Neural cell (in vitro differentiated cells): ENCODE measurements at regions not wholly inside any gene's neighbourhood (a gene's known extent, or its start where the extent isn't known, plus 50 kb on each side); places are given as distances from the start of the nearest gene placed in this dataset.

ENCODE experiments used
- H2AFZ ChIP-seq: fragments of 200-600, 300-800 bp; sonication (generic), shearing (Covaris generic); 2 replicates; pipeline ENCODE4 v1.6.0; 2014; ENCODE audit warnings: low read depth, mild to moderate bottlenecking, antibody characterized with exemption, low read length, moderate library complexity
- H3F3A ChIP-seq: fragments of 200-600 bp; shearing (Covaris generic); 2 replicates; pipeline ENCODE4 v1.6.1; 2016; ENCODE audit warnings: mild to moderate bottlenecking, moderate library complexity, mixed read lengths, antibody characterized with exemption, low read length; ENCODE audit not compliant: insufficient read depth, poor library complexity, severe bottlenecking
- H3K27ac ChIP-seq: fragments of 200-600, 300-800 bp; sonication (generic), shearing (Covaris generic); 2 replicates; pipeline ENCODE4 v1.5.1; 2014; ENCODE audit warnings: mild to moderate bottlenecking, low read length, moderate library complexity
- H3K27me3 ChIP-seq: fragments of 300-800, 200-600 bp; sonication (generic), shearing (Covaris generic); 2 replicates; pipeline ENCODE4 v1.6.0; 2014; ENCODE audit warnings: mild to moderate bottlenecking, low read depth, low read length, moderate library complexity; ENCODE audit not compliant: insufficient read depth
- H3K36me3 ChIP-seq: fragments of 300-800, 200-600 bp; sonication (generic), shearing (Covaris generic); 2 replicates; pipeline ENCODE4 v1.5.1; 2014; ENCODE audit warnings: mild to moderate bottlenecking, antibody characterized with exemption, low read length, moderate library complexity; ENCODE audit not compliant: insufficient read depth
- H3K4me2 ChIP-seq: fragments of 300-800, 200-600 bp; sonication (generic), shearing (Covaris generic); 2 replicates; pipeline ENCODE4 v1.6.0; 2014; ENCODE audit warnings: mild to moderate bottlenecking, low read length
- H3K4me3 ChIP-seq: fragments of 300-800, 200-600 bp; sonication (generic), shearing (Covaris generic); 2 replicates; pipeline ENCODE4 v1.5.1; 2014; ENCODE audit warnings: mild to moderate bottlenecking, low read length, moderate library complexity
- H3K79me2 ChIP-seq: fragments of 200-600 bp; shearing (Covaris generic); replicated peaks from 2 replicates; pipeline ENCODE4 v1.6.0; 2014; ENCODE audit warnings: mild to moderate bottlenecking, low read length, moderate library complexity; ENCODE audit not compliant: insufficient read depth
- H3K9ac ChIP-seq: fragments of 300-800, 200-600 bp; sonication (generic), shearing (Covaris generic); 2 replicates; pipeline ENCODE4 v1.6.1; 2016; ENCODE audit warnings: mild to moderate bottlenecking, low read length, mixed read lengths
- H3K9me2 ChIP-seq: fragments of 200-600 bp; shearing (Covaris generic); 2 replicates; pipeline ENCODE4 v1.6.1; 2016; ENCODE audit warnings: mild to moderate bottlenecking, low read length, mixed read lengths; ENCODE audit not compliant: insufficient read depth
- H3K9me3 ChIP-seq: fragments of 200-600, 300-800 bp; sonication (generic), shearing (Covaris generic); 2 replicates; pipeline ENCODE4 v1.6.1; 2016; ENCODE audit warnings: mild to moderate bottlenecking, mixed run types, low read length, moderate library complexity, mixed read lengths
- H4K20me1 ChIP-seq: fragments of 200-600 bp; shearing (Covaris generic); 2 replicates; pipeline ENCODE4 v1.6.1; 2016; ENCODE audit warnings: mild to moderate bottlenecking, mixed run types; ENCODE audit not compliant: insufficient read depth
- CTCF ChIP-seq: fragments of 450-650 bp; IDR thresholded peaks from 2 replicates; pipeline ENCODE4 v1.5.1; 2014; ENCODE audit warnings: antibody characterized with exemption, mild to moderate bottlenecking, moderate library complexity; ENCODE audit not compliant: poor library complexity, severe bottlenecking
- EP300 ChIP-seq: fragments of 450-650 bp; conservative IDR thresholded peaks from 2 replicates; pipeline ENCODE4 v1.6.1; 2014; ENCODE audit warnings: antibody characterized with exemption, mild to moderate bottlenecking, moderate library complexity; ENCODE audit not compliant: poor library complexity, severe bottlenecking
- EZH2 ChIP-seq: fragments of 200-600, 300-800 bp; shearing (Covaris generic), sonication (generic); IDR thresholded peaks from 2 replicates; pipeline ENCODE4 v1.6.1; 2014; ENCODE audit warnings: antibody characterized with exemption, low read length, borderline replicate concordance, mild to moderate bottlenecking; ENCODE audit not compliant: insufficient read depth, poor library complexity, severe bottlenecking
- MXI1 ChIP-seq: fragments of 450-650 bp; conservative IDR thresholded peaks from 2 replicates; pipeline ENCODE4 v1.6.1; 2014; ENCODE audit warnings: antibody characterized with exemption, mild to moderate bottlenecking; ENCODE audit not compliant: poor library complexity, severe bottlenecking
- POLR2AphosphoS5 ChIP-seq: IDR thresholded peaks from 2 replicates; pipeline ENCODE4 v1.6.1; 2012
- RAD21 ChIP-seq: fragments of 450-650 bp; conservative IDR thresholded peaks from 2 replicates; pipeline ENCODE4 v1.6.1; 2014; ENCODE audit warnings: antibody characterized with exemption, mild to moderate bottlenecking, moderate library complexity
- REST ChIP-seq: IDR thresholded peaks from 2 replicates; pipeline ENCODE4 v1.6.1; 2012; ENCODE audit warnings: borderline replicate concordance
- SMC3 ChIP-seq: fragments of 450-650 bp; conservative IDR thresholded peaks from 2 replicates; pipeline ENCODE4 v1.6.1; 2014; ENCODE audit warnings: antibody characterized with exemption, mild to moderate bottlenecking, moderate library complexity; ENCODE audit not compliant: poor library complexity
- TAF1 ChIP-seq: IDR thresholded peaks from 2 replicates; pipeline ENCODE4 v1.6.1; 2012; ENCODE audit warnings: low read depth

- H2AFZ ChIP-seq, result no peak overlapping the region
- no peak for TF ChIP-seq CTCF
- no peak for TF ChIP-seq RAD21
- no peak for TF ChIP-seq EZH2
- TF ChIP-seq MXI1, result no peak
- no peak overlapping the region for H3K9ac ChIP-seq
- no peaks in the 10 kb centered on the region for H3K9me2 ChIP-seq
- no peaks in the 10 kb centered on the region for H3F3A ChIP-seq
- H3K27me3 ChIP-seq, result no peaks in the 10 kb centered on the region
- no peak overlapping the region for H3K4me3 ChIP-seq
- H4K20me1 ChIP-seq, result no peaks in the 10 kb centered on the region
- H3K27ac ChIP-seq, result no peak overlapping the region
- no peaks in the 10 kb centered on the region for H3K9me3 ChIP-seq
- no peaks in the 10 kb centered on the region for H3K79me2 ChIP-seq
- H3K4me2 ChIP-seq, result no peak overlapping the region
- no peaks in the 10 kb centered on the region for H3K36me3 ChIP-seq
Measured at GRCh38 chr1:181260994-181261393, 172.5 kb downstream of the IER5 start.

- Histone ChIP-seq H3K9me2 (no peaks in the 10 kb centered on the region), H3K4me2 (no peak overlapping the region), H3K27me3 (no peaks in the 10 kb centered on the region), H3K9ac (no peak overlapping the region), H3K9me3 (no peaks in the 10 kb centered on the region), H3K4me3 (no peak overlapping the region), H4K20me1 (no peaks in the 10 kb centered on the region), H3K79me2 (no peaks in the 10 kb centered on the region), H3K36me3 (no peaks in the 10 kb centered on the region), H2AFZ (no peak overlapping the region), H3F3A (no peaks in the 10 kb centered on the region), H3K27ac (no peak overlapping the region)
- TF ChIP-seq POLR2AphosphoS5, result no peak
- no peak for TF ChIP-seq EZH2
- no peak for TF ChIP-seq RAD21
- no peak for TF ChIP-seq CTCF
- no peak for TF ChIP-seq EP300
- TF ChIP-seq SMC3, result no peak
- TF ChIP-seq TAF1, result no peak
- TF ChIP-seq REST, result no peak
- TF ChIP-seq MXI1, result no peak
Measured at GRCh38 chr1:181262069-181262468, 173.6 kb downstream of the IER5 start.
